ENCODE measurements at regions not wholly inside any gene's neighbourhood (a gene's known extent, or its start where the extent isn't known, plus 50 kb on each side); places are given as distances from the start of the nearest gene placed in this dataset.

GRCh38 chr9:92181296-92181695, 66.1 kb upstream of the SPTLC1 start:
- Histone ChIP-seq H3K27ac (ENCODE audit: low read length) (no peak overlapping the region), H3K4me2 (ENCODE audit: low read length) (no peak overlapping the region), H3K9ac (ENCODE audit: low read length) (no peak overlapping the region), H3K36me3 (replicated peaks; ENCODE audit: low read depth, low read length) (no peaks in the 10 kb centered on the region), H2AFZ (ENCODE audit: low read depth, low read length) (no peak overlapping the region), H3K27me3 (ENCODE audit: low read depth, low read length) (0 out of 2 replicates have a peak, but pooled peaks cover 2% of the 10 kb centered on the region), H3K9me3 (ENCODE audit: insufficient read depth, low read length) (no peaks in the 10 kb centered on the region), H4K20me1 (ENCODE audit: insufficient read depth, low read length) (no peaks in the 10 kb centered on the region), H3K4me3 (ENCODE audit: low read length) (no peak overlapping the region), H3K79me2 (ENCODE audit: low read length) (no peaks in the 10 kb centered on the region), H3K4me1 (ENCODE audit: low read length) (no peaks in the 10 kb centered on the region)
- TF ChIP-seq EZH2phosphoT487 (IDR thresholded peaks at IDR 0.05; ENCODE audit: low read depth) (no peak), CTCF (IDR thresholded peaks at IDR 0.05; ENCODE audit: low read depth, low read length) (no peak)

- Histone ChIP-seq H3K4me2 (ENCODE audit: low read length) (no peak overlapping the region), H3K9ac (ENCODE audit: low read length) (no peak overlapping the region), H3K9me3 (ENCODE audit: insufficient read depth, low read length) (no peaks in the 10 kb centered on the region), H3K27ac (ENCODE audit: low read length) (no peak overlapping the region), H4K20me1 (ENCODE audit: insufficient read depth, low read length) (no peaks in the 10 kb centered on the region), H3K79me2 (ENCODE audit: low read length) (no peaks in the 10 kb centered on the region), H3K4me1 (ENCODE audit: low read length) (no peaks in the 10 kb centered on the region), H3K4me3 (ENCODE audit: low read length) (no peak overlapping the region), H2AFZ (ENCODE audit: low read depth, low read length) (no peak overlapping the region), H3K36me3 (replicated peaks; ENCODE audit: low read depth, low read length) (no peaks in the 10 kb centered on the region), H3K27me3 (ENCODE audit: low read depth, low read length) (0 out of 2 replicates have a peak, but pooled peaks cover 2% of the 10 kb centered on the region)
- TF ChIP-seq CTCF (IDR thresholded peaks at IDR 0.05; ENCODE audit: low read depth, low read length) = no peak
- no peak for TF ChIP-seq EZH2phosphoT487 (IDR thresholded peaks at IDR 0.05; ENCODE audit: low read depth)
Measured at GRCh38 chr9:92180669-92181181, 65.5 kb upstream of the SPTLC1 start.

GRCh38 chr9:92180002-92180400, 64.8 kb upstream of the SPTLC1 start:
- no peaks in the 10 kb centered on the region for H4K20me1 ChIP-seq (ENCODE audit: insufficient read depth, low read length)
- H3K27ac ChIP-seq (ENCODE audit: low read length) = no peak overlapping the region
- H3K9ac ChIP-seq (ENCODE audit: low read length) = no peak overlapping the region
- no peaks in the 10 kb centered on the region for H3K4me1 ChIP-seq (ENCODE audit: low read length)
- H3K9me3 ChIP-seq (ENCODE audit: insufficient read depth, low read length) = no peaks in the 10 kb centered on the region
- no peaks in the 10 kb centered on the region for H3K36me3 ChIP-seq (replicated peaks; ENCODE audit: low read depth, low read length)
- TF ChIP-seq CTCF (IDR thresholded peaks at IDR 0.05; ENCODE audit: low read depth, low read length) = no peak
- no peak for TF ChIP-seq EZH2phosphoT487 (IDR thresholded peaks at IDR 0.05; ENCODE audit: low read depth)
- 0 out of 2 replicates have a peak, but pooled peaks cover 2% of the 10 kb centered on the region for H3K27me3 ChIP-seq (ENCODE audit: low read depth, low read length)
- H3K79me2 ChIP-seq (ENCODE audit: low read length) = no peaks in the 10 kb centered on the region
- no peak overlapping the region for H2AFZ ChIP-seq (ENCODE audit: low read depth, low read length)
- H3K4me3 ChIP-seq (ENCODE audit: low read length) = no peak overlapping the region
- H3K4me2 ChIP-seq (ENCODE audit: low read length) = no peak overlapping the region

- TF ChIP-seq EZH2phosphoT487 (IDR thresholded peaks at IDR 0.05; ENCODE audit: low read depth) (no peak), CTCF (IDR thresholded peaks at IDR 0.05; ENCODE audit: low read depth, low read length) (no peak)
- Histone ChIP-seq H3K36me3 (replicated peaks; ENCODE audit: low read depth, low read length) (no peaks in the 10 kb centered on the region), H3K4me1 (ENCODE audit: low read length) (no peaks in the 10 kb centered on the region), H3K27ac (ENCODE audit: low read length) (no peak overlapping the region), H3K79me2 (ENCODE audit: low read length) (no peaks in the 10 kb centered on the region), H2AFZ (ENCODE audit: low read depth, low read length) (no peak overlapping the region), H3K4me3 (ENCODE audit: low read length) (no peak overlapping the region), H3K9ac (ENCODE audit: low read length) (no peak overlapping the region), H3K9me3 (ENCODE audit: insufficient read depth, low read length) (no peaks in the 10 kb centered on the region), H3K27me3 (ENCODE audit: low read depth, low read length) (0 out of 2 replicates have a peak, but pooled peaks cover 2% of the 10 kb centered on the region), H3K4me2 (ENCODE audit: low read length) (no peak overlapping the region), H4K20me1 (ENCODE audit: insufficient read depth, low read length) (no peaks in the 10 kb centered on the region)
Measured at GRCh38 chr9:92179286-92180001, 64.2 kb upstream of the SPTLC1 start.

All from OCI-LY3 (cell line).